LNCAP (cell line): ENCODE measurements at regions not wholly inside any gene's neighbourhood (a gene's known extent, or its start where the extent isn't known, plus 50 kb on each side); places are given as distances from the start of the nearest gene placed in this dataset.

Experiments used
- TF ChIP-seq, protein P1 (sequence below): fragments of 450-650 bp; IDR thresholded peaks from 2 replicates; pipeline ENCODE4 v1.5.1; 2017; ENCODE audit warnings: mild to moderate bottlenecking

DNA sequence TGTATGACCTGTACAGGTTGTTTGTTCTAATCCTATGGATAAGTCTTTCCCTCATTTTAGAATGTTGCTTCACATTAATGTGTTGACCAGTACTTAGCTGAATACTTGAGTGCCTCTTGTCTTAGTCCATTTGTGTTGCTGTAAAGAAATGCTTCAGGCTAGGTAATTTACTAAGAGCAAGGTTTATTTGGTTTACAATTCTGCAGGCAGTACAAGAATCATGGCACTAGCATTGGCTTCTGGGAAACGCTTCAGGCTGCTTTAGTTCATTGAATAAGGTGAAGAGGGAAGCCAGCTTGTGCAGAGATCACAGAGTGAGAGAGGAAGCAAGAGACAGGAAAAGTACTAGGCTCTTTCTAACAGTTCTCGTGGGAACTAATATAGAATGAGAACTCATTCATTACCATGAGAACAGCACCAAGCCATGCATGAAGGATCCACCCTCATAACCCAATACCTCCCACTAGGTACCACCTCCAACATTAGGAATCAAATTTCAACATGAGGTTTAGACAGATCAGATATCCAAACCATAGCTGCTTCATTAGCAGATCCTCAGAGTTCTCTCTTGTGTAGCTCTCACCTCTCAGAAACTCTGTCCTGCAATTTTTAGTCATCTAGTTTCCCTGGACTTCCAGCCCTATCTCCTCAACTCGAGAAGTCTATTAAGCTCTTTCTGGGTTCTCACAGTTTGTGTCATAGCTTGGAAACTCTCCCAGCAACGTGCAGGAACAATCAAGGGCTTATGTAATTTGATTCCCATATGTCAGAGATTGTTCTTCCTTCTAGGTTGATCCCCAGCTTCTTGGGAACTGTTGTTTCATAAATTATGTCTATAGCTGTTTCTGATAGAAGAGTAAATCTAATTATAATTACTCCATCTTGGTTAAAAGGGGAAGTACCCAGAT lies 2082.3 kb upstream of the CELF4 start:
- TF ChIP-seq, protein P1, sequence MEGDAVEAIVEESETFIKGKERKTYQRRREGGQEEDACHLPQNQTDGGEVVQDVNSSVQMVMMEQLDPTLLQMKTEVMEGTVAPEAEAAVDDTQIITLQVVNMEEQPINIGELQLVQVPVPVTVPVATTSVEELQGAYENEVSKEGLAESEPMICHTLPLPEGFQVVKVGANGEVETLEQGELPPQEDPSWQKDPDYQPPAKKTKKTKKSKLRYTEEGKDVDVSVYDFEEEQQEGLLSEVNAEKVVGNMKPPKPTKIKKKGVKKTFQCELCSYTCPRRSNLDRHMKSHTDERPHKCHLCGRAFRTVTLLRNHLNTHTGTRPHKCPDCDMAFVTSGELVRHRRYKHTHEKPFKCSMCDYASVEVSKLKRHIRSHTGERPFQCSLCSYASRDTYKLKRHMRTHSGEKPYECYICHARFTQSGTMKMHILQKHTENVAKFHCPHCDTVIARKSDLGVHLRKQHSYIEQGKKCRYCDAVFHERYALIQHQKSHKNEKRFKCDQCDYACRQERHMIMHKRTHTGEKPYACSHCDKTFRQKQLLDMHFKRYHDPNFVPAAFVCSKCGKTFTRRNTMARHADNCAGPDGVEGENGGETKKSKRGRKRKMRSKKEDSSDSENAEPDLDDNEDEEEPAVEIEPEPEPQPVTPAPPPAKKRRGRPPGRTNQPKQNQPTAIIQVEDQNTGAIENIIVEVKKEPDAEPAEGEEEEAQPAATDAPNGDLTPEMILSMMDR: no peak

- TF ChIP-seq, protein P1: no peak
Measured at GRCh38 chr18:39638224-39638623, 2072.6 kb upstream of the CELF4 start.

DNA sequence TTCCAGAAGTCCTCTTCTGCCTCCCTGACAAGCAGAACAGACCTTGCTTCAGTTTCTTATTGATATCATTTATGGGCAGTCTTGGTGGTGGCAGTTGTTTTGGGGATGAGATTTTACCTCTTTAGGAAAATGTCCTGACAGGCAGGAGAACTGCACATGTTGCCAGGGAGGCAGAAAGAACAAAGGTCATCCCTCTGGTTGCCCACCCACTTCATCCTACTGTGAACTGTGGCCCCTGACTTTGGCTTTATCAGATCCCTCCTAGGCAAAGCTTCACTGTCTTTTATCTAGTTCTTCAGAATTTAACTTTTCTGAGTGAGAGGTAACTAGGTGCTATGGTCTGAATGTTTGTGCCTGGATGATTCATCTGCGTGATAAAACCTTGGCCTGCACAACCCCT lies 2071.3 kb upstream of the CELF4 start:
- TF ChIP-seq, protein P1: no peak

DNA sequence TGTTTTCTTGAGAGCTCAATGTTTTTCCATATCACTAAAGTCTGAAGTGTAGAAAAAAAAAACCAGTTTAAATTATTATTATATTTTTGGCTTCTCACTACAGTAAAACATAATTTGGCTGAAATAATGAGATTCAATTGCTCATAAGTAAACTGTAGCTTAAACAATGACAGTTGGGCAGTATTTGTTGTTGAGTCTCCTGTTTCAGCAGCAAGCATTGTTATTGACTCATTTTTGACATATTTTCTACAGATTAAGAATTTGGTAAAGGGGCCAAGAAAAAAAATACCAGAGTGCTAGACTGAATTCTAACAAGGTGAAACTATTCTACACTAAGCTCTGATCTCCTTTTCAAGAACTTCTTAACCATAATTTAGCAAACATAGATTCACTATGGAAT lies 2070.4 kb upstream of the CELF4 start:
- TF ChIP-seq, protein P1: no peak

GRCh38 chr18:39635192-39635591 lies 2069.6 kb upstream of the CELF4 start:
- TF ChIP-seq, protein P1: no peak

DNA sequence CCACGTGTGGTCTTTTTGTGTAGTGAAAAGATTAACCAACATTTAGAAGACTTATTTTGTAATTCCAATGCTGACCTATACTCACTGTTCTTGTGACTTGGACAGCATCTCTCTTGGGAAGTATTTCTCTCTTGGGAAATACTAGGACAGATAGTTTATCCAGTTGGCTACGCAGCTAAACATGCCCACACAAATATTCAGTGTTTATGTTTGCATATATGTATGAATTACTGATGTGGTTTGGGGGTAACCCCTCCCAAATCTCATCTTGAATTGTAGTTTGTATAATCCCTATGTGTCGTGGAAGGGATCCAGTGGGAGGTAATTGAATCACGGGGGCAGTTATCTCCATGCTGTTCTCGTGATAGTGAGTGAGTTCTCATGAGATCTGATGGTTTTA lies 2062.3 kb upstream of the CELF4 start:
- TF ChIP-seq, protein P1: no peak

GRCh38 chr18:39624961-39625360 lies 2059.4 kb upstream of the CELF4 start:
- TF ChIP-seq, protein P1: no peak

DNA sequence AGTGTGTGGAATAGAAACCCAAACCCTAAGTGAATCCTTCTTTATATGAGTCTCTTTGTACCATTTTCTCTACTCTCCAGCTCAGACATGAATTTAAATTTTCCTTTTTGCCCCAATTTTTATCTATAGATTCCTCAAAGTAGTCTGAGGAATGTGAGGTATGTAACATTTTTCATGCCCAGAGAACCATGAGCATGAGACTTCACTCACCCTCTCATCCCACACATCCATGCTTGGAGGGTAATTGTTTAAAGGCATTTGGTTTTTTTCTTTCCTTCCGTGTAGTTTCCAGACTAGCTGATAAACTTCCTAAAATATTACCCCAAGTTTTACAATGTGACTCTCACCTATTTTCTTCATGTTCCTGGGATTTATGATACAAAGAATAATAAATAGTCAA lies 2056.8 kb upstream of the CELF4 start:
- TF ChIP-seq, protein P1: no peak
